Endothelial cell of umbilical vein (primary cell): ENCODE measurements at regions not wholly inside any gene's neighbourhood (a gene's known extent, or its start where the extent isn't known, plus 50 kb on each side); places are given as distances from the start of the nearest gene placed in this dataset.

Experiments
- BruUV-seq: library from RNA; stranded (reverse); fragments of 400-500 nt; replicated peaks from 2 replicates; lab custom pipeline; 2021; lab: Mats Ljungman, UMichigan
- CTCF ChIA-PET: fragments of 300-600, 350-600 bp; sonication (Branson Sonifier 250); formaldehyde crosslinking; loops from one replicate; lab custom pipeline; 2021; ENCODE audit warnings: antibody characterized with exemption, inconsistent platforms; lab: Charles Lee
- POLR2A ChIA-PET: fragments of 300-600, 350-600 bp; sonication (Branson Sonifier 250); formaldehyde crosslinking; loops from one replicate; lab custom pipeline; 2021; ENCODE audit warnings: antibody characterized with exemption, inconsistent platforms; lab: Charles Lee
- DNase-seq: peaks from one replicate; pipeline ENCODE4 v3.0.0-alpha.2; 2011; ENCODE audit warnings: low read depth, low spot score
- FAIRE-seq: peaks from 2 replicates; lab custom pipeline; 2011; peaks lifted over from hg19 to GRCh38; lab: Jason Lieb, UNC
- H2AFZ ChIP-seq: 2 replicates; pipeline ENCODE4 v1.6.0; 2012; ENCODE audit warnings: low read depth, low read length, control low read depth, inconsistent platforms
- H3K27ac ChIP-seq: 2 replicates; pipeline ENCODE4 v1.5.1; 2011; ENCODE audit warnings: low read depth, mild to moderate bottlenecking, control low read depth, low read length, moderate library complexity; ENCODE audit not compliant: insufficient read depth
- H3K27me3 ChIP-seq, 2 experiments: 2 replicates each; pipeline versions ENCODE4 v1.6.0 to v1.6.1; 2011; ENCODE audit warnings: low read length in 2 of 2, mixed read lengths in 1 of 2; ENCODE audit not compliant: control insufficient read depth in 2 of 2, insufficient read depth in 2 of 2
- H3K36me3 ChIP-seq, 2 experiments: 2 replicates in 1 of 2; 3 replicates in 1 of 2; pipeline ENCODE4 v1.5.1; 2011; ENCODE audit warnings: low read length in 2 of 2, mild to moderate bottlenecking in 1 of 2, moderate library complexity in 1 of 2; ENCODE audit not compliant: control insufficient read depth in 2 of 2, insufficient read depth in 2 of 2; ENCODE audit errors: extremely low read depth in 1 of 2
- H3K4me1 ChIP-seq: 3 replicates; pipeline ENCODE4 v1.5.1; 2011; ENCODE audit warnings: mild to moderate bottlenecking, low read length; ENCODE audit not compliant: control insufficient read depth, insufficient read depth; ENCODE audit errors: extremely low read depth
- H3K4me2 ChIP-seq: 2 replicates; pipeline ENCODE4 v1.6.1; 2011; ENCODE audit warnings: low read length, control low read depth, mixed read lengths; ENCODE audit not compliant: insufficient read depth
- H3K4me3 ChIP-seq, 3 experiments: fragments of 200-600 bp in 1 of 3; sonication (generic), shearing (Covaris generic) in 1 of 3; replicated peaks in 1 of 3; 2 replicates each; pipeline ENCODE4 v1.5.1; 2011 to 2016; ENCODE audit warnings: control low read depth in 3 of 3, low read length in 3 of 3, mild to moderate bottlenecking in 2 of 3, inconsistent platforms in 1 of 3, low read depth in 1 of 3, moderate library complexity in 1 of 3; ENCODE audit not compliant: insufficient read depth in 1 of 3
- H3K79me2 ChIP-seq: 2 replicates; pipeline ENCODE4 v1.6.0; 2012; ENCODE audit warnings: low read length, inconsistent platforms; ENCODE audit not compliant: control insufficient read depth, insufficient read depth
- H3K9ac ChIP-seq: replicated peaks from 2 replicates; pipeline ENCODE3; 2011; ENCODE audit warnings: low read length, control low read depth; ENCODE audit not compliant: insufficient read depth; ENCODE audit errors: extremely low read depth
- H3K9me1 ChIP-seq: replicated peaks from 3 replicates; pipeline ENCODE4 v1.6.0; 2011; ENCODE audit warnings: mild to moderate bottlenecking, low read length; ENCODE audit not compliant: control insufficient read depth, insufficient read depth; ENCODE audit errors: extremely low read depth
- H3K9me3 ChIP-seq: replicated peaks from 2 replicates; pipeline ENCODE4 v1.5.1; 2012; ENCODE audit warnings: low read length, inconsistent platforms; ENCODE audit not compliant: control insufficient read depth, insufficient read depth
- H4K20me1 ChIP-seq: replicated peaks from 2 replicates; pipeline ENCODE3; 2011; ENCODE audit warnings: mild to moderate bottlenecking, low read length; ENCODE audit not compliant: control insufficient read depth, insufficient read depth; ENCODE audit errors: extremely low read depth
- CTCF ChIP-seq, 2 donors: IDR thresholded peaks; 1 replicate in 1 of 2; 2 replicates in 1 of 2; pipeline ENCODE4 v1.5.1; 2011; ENCODE audit warnings: low read length in 2 of 2, mild to moderate bottlenecking in 2 of 2, moderate library complexity in 2 of 2, control low read depth in 1 of 2, inconsistent platforms in 1 of 2, low read depth in 1 of 2; ENCODE audit not compliant: insufficient read depth in 1 of 2; ENCODE audit errors: extremely low read depth in 1 of 2
- EZH2 ChIP-seq: IDR thresholded peaks from 2 replicates; pipeline ENCODE4 v1.6.1; 2012; ENCODE audit warnings: borderline replicate concordance, low read depth, mild to moderate bottlenecking, moderate library complexity, low read length, inconsistent platforms; ENCODE audit not compliant: severe bottlenecking
- FOS ChIP-seq: IDR thresholded peaks from 2 replicates; pipeline ENCODE4 v1.6.1; 2011; ENCODE audit warnings: mild to moderate bottlenecking, low read length, moderate library complexity, borderline replicate concordance; ENCODE audit not compliant: insufficient read depth
- GATA2 ChIP-seq: IDR thresholded peaks from 2 replicates; pipeline ENCODE4 v1.7.0; 2011; ENCODE audit warnings: low read depth, mild to moderate bottlenecking, moderate library complexity, mixed read lengths, low read length; ENCODE audit not compliant: insufficient read length, insufficient read depth
- JUN ChIP-seq: IDR thresholded peaks from 2 replicates; pipeline ENCODE4 v1.6.1; 2011; ENCODE audit warnings: borderline replicate concordance, low read depth; ENCODE audit not compliant: insufficient read length, insufficient read depth
- MAX ChIP-seq: IDR thresholded peaks from 2 replicates; pipeline ENCODE4 v1.6.1; 2011; ENCODE audit not compliant: insufficient read depth, insufficient read length
- MYC ChIP-seq: IDR thresholded peaks from one replicate; pipeline ENCODE4 v1.6.1; 2011; ENCODE audit warnings: mild to moderate bottlenecking, low read depth, low read length
- POLR2A ChIP-seq: IDR thresholded peaks from 2 replicates; pipeline ENCODE4 v1.6.1; 2012; ENCODE audit warnings: low read depth, mild to moderate bottlenecking, control low read depth, low read length
- POLR2AphosphoS5 ChIP-seq: IDR thresholded peaks from 2 replicates; pipeline ENCODE4 v1.6.1; 2012; ENCODE audit warnings: low read depth, mild to moderate bottlenecking, control low read depth, low read length, moderate library complexity; ENCODE audit not compliant: insufficient read depth
- dilution Hi-C: fragments of 300-500 bp; cut with MboI; formaldehyde crosslinking; loops from one replicate; pipeline ENCODE4 v1.15.0; 2019; ENCODE audit warnings: low sequenced_read_pairs; ENCODE audit not compliant: extremely low pct_ligation_motif_present
- intact Hi-C: fragments of 100-400 bp; cut with micrococcal nuclease; formaldehyde crosslinking; loops from one replicate; pipeline ENCODE4 v1.10.0; 2022

GRCh38 chr6:86756640-86757229 is 180.6 kb upstream of the HTR1E start:
- TF ChIP-seq FOS (no peak), CTCF (IDR thresholded peaks at IDR 0.05; ENCODE audit: extremely low read depth in 1 of 2, insufficient read depth in 1 of 2, low read depth in 1 of 2, low read length in 2 of 2) (no peak), MYC (no peak), GATA2 (no peak), EZH2 (no peak), MAX (no peak), JUN (no peak), POLR2A (no peak), POLR2AphosphoS5 (no peak)
- CTCF ChIA-PET: no interaction called here

More at GRCh38 chr6:86756640-86757229, 180.6 kb upstream of the HTR1E start:
- intact Hi-C loops (no loop called here), dilution Hi-C loops (no loop called here)
- Histone ChIP-seq H3K79me2 (no peaks in the 10 kb centered on the region), H3K27ac (no peak overlapping the region), H3K4me3 (no peak overlapping the region), H3K36me3 (no peaks in the 10 kb centered on the region), H3K9me1 (no peaks in the 10 kb centered on the region), H2AFZ (no peak overlapping the region), H3K9ac (no peak overlapping the region), H4K20me1 (no peaks in the 10 kb centered on the region), H3K27me3 (no peaks in the 10 kb centered on the region), H3K9me3 (peaks cover 2% of the 10 kb centered on the region), H3K4me2 (no peak overlapping the region), H3K4me1 (no peaks in the 10 kb centered on the region)
- FAIRE-seq (no peak), DNase-seq (no peak)
- no TSS peak for BruUV-seq
- POLR2A ChIA-PET: no interaction called here
